NCI-H1105 (cell line): ENCODE measurements at regions not wholly inside any gene's neighbourhood (a gene's known extent, or its start where the extent isn't known, plus 50 kb on each side); places are given as distances from the start of the nearest gene placed in this dataset.

Experiments
- DNase-seq: peaks from one replicate; lab custom pipeline; 2025; lab: John Stamatoyannopoulos, UW

GRCh38 chr2:41489638-41490037 lies 558.2 kb upstream of the PKDCC start:
- DNase-seq = no peak

- DNase-seq = no peak
These were observed 552.8 kb upstream of the PKDCC start for GRCh38 chr2:41495050-41495449.

GRCh38 chr2:41496908-41497307 lies 550.9 kb upstream of the PKDCC start:
- no peak for DNase-seq

GRCh38 chr2:41498781-41499180 lies 549.0 kb upstream of the PKDCC start:
- DNase-seq = no peak

- DNase-seq = no peak
These were observed 546.9 kb upstream of the PKDCC start for GRCh38 chr2:41500895-41501294.

- DNase-seq = no peak
These were observed 545.1 kb upstream of the PKDCC start for GRCh38 chr2:41502752-41503151.

GRCh38 chr2:41504532-41504931 lies 543.3 kb upstream of the PKDCC start:
- no peak for DNase-seq

- no peak for DNase-seq
These were observed 537.7 kb upstream of the PKDCC start for GRCh38 chr2:41510108-41510507.

GRCh38 chr2:41521211-41521610 lies 526.6 kb upstream of the PKDCC start:
- DNase-seq = no peak

GRCh38 chr2:41527525-41528323 lies 520.1 kb upstream of the PKDCC start:
- DNase-seq = no peak

- no peak for DNase-seq
These were observed 512.2 kb upstream of the PKDCC start for GRCh38 chr2:41535575-41535974.

GRCh38 chr2:41540272-41540998 lies 507.4 kb upstream of the PKDCC start:
- no peak for DNase-seq

GRCh38 chr2:41543726-41544125 lies 504.1 kb upstream of the PKDCC start:
- no peak for DNase-seq

- DNase-seq = no peak
These were observed 503.1 kb upstream of the PKDCC start for GRCh38 chr2:41544709-41545108.

- no peak for DNase-seq
These were observed 501.8 kb upstream of the PKDCC start for GRCh38 chr2:41546031-41546430.

GRCh38 chr2:41568648-41569047 lies 479.2 kb upstream of the PKDCC start:
- DNase-seq = no peak

- no peak for DNase-seq
These were observed 475.7 kb upstream of the PKDCC start for GRCh38 chr2:41572154-41572553.

- no peak for DNase-seq
These were observed 471.4 kb upstream of the PKDCC start for GRCh38 chr2:41576423-41576822.

GRCh38 chr2:41579806-41580205 lies 468.0 kb upstream of the PKDCC start:
- DNase-seq = no peak

GRCh38 chr2:41580806-41581205 lies 467.0 kb upstream of the PKDCC start:
- DNase-seq = no peak

- no peak for DNase-seq
These were observed 452.6 kb upstream of the PKDCC start for GRCh38 chr2:41595240-41595639.

GRCh38 chr2:41597680-41598079 lies 450.1 kb upstream of the PKDCC start:
- DNase-seq = no peak

GRCh38 chr2:41598161-41598894 lies 449.5 kb upstream of the PKDCC start:
- no peak for DNase-seq
